Astrocyte (in vitro differentiated cells and primary cell): ENCODE measurements at regions not wholly inside any gene's neighbourhood (a gene's known extent, or its start where the extent isn't known, plus 50 kb on each side); places are given as distances from the start of the nearest gene placed in this dataset.

Experiments used
- DNase-seq: peaks from one replicate; pipeline ENCODE4 v3.0.0-alpha.2; 2010; ENCODE audit warnings: low read depth
- FAIRE-seq: peaks from 2 replicates; lab custom pipeline; 2011; peaks lifted over from hg19 to GRCh38; lab: Jason Lieb, UNC
- H2AFZ ChIP-seq: 2 replicates; pipeline ENCODE4 v1.6.0; 2012; ENCODE audit warnings: low read depth, low read length, inconsistent platforms
- H3K27ac ChIP-seq: 2 replicates; pipeline ENCODE4 v1.5.1; 2011; ENCODE audit warnings: low read depth, low read length, inconsistent platforms
- H3K27me3 ChIP-seq: 2 replicates; pipeline ENCODE4 v1.6.0; 2011; ENCODE audit warnings: low read length, inconsistent platforms; ENCODE audit not compliant: insufficient read depth
- H3K36me3 ChIP-seq: 2 replicates; pipeline ENCODE4 v1.5.1; 2011; ENCODE audit warnings: low read length, inconsistent platforms; ENCODE audit not compliant: insufficient read depth
- H3K4me1 ChIP-seq: 2 replicates; pipeline ENCODE4 v1.5.1; 2011; ENCODE audit warnings: low read length, inconsistent platforms; ENCODE audit not compliant: insufficient read depth
- H3K4me2 ChIP-seq: 2 replicates; pipeline ENCODE4 v1.6.0; 2012; ENCODE audit warnings: low read length, inconsistent platforms
- H3K4me3 ChIP-seq: 2 replicates; pipeline ENCODE4 v1.5.1; 2011; ENCODE audit warnings: low read depth, mild to moderate bottlenecking, low read length, inconsistent platforms; ENCODE audit not compliant: insufficient read depth
- H3K79me2 ChIP-seq: 2 replicates; pipeline ENCODE4 v1.6.0; 2012; ENCODE audit warnings: mild to moderate bottlenecking, low read length, inconsistent platforms; ENCODE audit not compliant: insufficient read depth
- H3K9ac ChIP-seq: 2 replicates; pipeline ENCODE4 v1.6.0; 2012; ENCODE audit warnings: mild to moderate bottlenecking, low read length, inconsistent platforms
- H3K9me3 ChIP-seq: 2 replicates; pipeline ENCODE4 v1.5.1; 2012; ENCODE audit warnings: low read depth, mild to moderate bottlenecking, low read length, inconsistent platforms; ENCODE audit not compliant: insufficient read depth
- H4K20me1 ChIP-seq: 2 replicates; pipeline ENCODE4 v1.6.0; 2012; ENCODE audit warnings: low read length, inconsistent platforms; ENCODE audit not compliant: insufficient read depth
- H3K27ac Mint-ChIP-seq: one replicate; pipeline ENCODE4 v1.8.0; 2021; ENCODE audit warnings: mild to moderate bottlenecking, mixed read lengths; ENCODE audit not compliant: unreplicated experiment
- H3K27me3 Mint-ChIP-seq: one replicate; pipeline ENCODE4 v1.8.0; 2021; ENCODE audit warnings: low read depth, mixed read lengths; ENCODE audit not compliant: unreplicated experiment
- H3K36me3 Mint-ChIP-seq: one replicate; pipeline ENCODE4 v1.8.0; 2021; ENCODE audit warnings: low read depth, mixed read lengths; ENCODE audit not compliant: unreplicated experiment
- H3K4me1 Mint-ChIP-seq: one replicate; pipeline ENCODE4 v1.8.0; 2021; ENCODE audit warnings: low read depth, mixed read lengths; ENCODE audit not compliant: unreplicated experiment
- H3K4me3 Mint-ChIP-seq: one replicate; pipeline ENCODE4 v1.8.0; 2021; ENCODE audit warnings: mild to moderate bottlenecking, moderate library complexity, mixed read lengths; ENCODE audit not compliant: unreplicated experiment
- H3K9me3 Mint-ChIP-seq: one replicate; pipeline ENCODE4 v1.8.0; 2021; ENCODE audit warnings: mild to moderate bottlenecking, mixed read lengths; ENCODE audit not compliant: unreplicated experiment
- EZH2 ChIP-seq: IDR thresholded peaks from 2 replicates; pipeline ENCODE4 v1.6.1; 2012; ENCODE audit warnings: mild to moderate bottlenecking, low read length, inconsistent platforms; ENCODE audit not compliant: insufficient read depth
- TF ChIP-seq, protein P1 (sequence below): IDR thresholded peaks from 2 replicates; pipeline ENCODE4 v1.5.1; 2011; ENCODE audit warnings: low read depth, mild to moderate bottlenecking, inconsistent platforms, low read length, moderate library complexity; ENCODE audit not compliant: insufficient read depth

DNA sequence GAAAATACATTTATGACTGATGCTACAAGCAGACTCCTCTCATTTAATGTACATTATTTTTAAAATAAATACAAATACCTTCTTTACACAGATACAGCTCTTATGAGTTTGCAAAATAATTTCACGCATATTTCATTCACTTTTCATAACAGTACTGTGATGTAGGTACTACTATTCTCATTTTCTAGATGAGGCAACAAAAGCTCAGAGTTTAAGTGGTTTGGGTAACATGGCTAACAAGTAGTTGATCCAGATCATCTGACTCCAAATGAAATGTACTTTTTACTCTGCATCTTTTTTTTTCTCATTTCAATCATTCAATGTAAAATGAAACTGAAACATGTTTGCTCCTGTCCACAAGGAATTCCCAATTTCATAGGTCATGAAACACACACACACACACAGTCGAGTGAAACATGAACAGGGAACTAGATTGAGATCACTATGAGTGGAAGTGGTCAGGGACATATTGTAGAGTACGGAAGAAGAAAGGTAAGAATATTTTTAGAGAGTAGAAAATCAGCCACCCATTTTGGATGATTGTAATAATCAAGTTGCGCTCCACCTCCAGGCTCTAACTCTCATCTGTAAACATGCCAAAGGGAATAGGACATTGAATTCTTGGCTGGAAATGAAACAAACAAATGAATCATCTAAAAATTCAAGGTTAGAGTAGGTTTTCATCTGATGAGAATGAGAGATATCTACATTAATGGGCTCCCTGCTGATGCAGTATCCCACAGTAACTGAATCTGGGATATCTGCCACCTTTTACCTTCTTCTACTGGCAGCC, 92.4 kb downstream of the CLDN1 start:
- H3K9me3 Mint-ChIP-seq, result no peaks in the 10 kb centered on the region
- H3K9me3 ChIP-seq, result no peaks in the 10 kb centered on the region
- peak overlapping the region; percentile 46 for H3K27ac ChIP-seq
- H3K27ac Mint-ChIP-seq, result peak overlapping the region; percentile 54
- FAIRE-seq, result no peak
- H3K79me2 ChIP-seq, result no peaks in the 10 kb centered on the region
- H3K4me2 ChIP-seq, result peak overlapping the region; percentile 34
- no peaks in the 10 kb centered on the region for H3K36me3 ChIP-seq
- DNase-seq, result peak; percentile 74
- no peak overlapping the region for H3K9ac ChIP-seq
- no peaks in the 10 kb centered on the region for H4K20me1 ChIP-seq
- H3K36me3 Mint-ChIP-seq, result no peaks in the 10 kb centered on the region
- no peaks in the 10 kb centered on the region for H3K27me3 Mint-ChIP-seq
- H3K4me1 ChIP-seq, result peaks cover 24% of the 10 kb centered on the region
- TF ChIP-seq, protein P1, sequence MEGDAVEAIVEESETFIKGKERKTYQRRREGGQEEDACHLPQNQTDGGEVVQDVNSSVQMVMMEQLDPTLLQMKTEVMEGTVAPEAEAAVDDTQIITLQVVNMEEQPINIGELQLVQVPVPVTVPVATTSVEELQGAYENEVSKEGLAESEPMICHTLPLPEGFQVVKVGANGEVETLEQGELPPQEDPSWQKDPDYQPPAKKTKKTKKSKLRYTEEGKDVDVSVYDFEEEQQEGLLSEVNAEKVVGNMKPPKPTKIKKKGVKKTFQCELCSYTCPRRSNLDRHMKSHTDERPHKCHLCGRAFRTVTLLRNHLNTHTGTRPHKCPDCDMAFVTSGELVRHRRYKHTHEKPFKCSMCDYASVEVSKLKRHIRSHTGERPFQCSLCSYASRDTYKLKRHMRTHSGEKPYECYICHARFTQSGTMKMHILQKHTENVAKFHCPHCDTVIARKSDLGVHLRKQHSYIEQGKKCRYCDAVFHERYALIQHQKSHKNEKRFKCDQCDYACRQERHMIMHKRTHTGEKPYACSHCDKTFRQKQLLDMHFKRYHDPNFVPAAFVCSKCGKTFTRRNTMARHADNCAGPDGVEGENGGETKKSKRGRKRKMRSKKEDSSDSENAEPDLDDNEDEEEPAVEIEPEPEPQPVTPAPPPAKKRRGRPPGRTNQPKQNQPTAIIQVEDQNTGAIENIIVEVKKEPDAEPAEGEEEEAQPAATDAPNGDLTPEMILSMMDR, result no peak
- no peak for TF ChIP-seq EZH2
- H3K4me3 ChIP-seq, result no peak overlapping the region
- H3K27me3 ChIP-seq, result no peaks in the 10 kb centered on the region
- H3K4me3 Mint-ChIP-seq, result no peak overlapping the region
- H2AFZ ChIP-seq, result no peak overlapping the region
- H3K4me1 Mint-ChIP-seq, result peaks cover 25% of the 10 kb centered on the region

DNA sequence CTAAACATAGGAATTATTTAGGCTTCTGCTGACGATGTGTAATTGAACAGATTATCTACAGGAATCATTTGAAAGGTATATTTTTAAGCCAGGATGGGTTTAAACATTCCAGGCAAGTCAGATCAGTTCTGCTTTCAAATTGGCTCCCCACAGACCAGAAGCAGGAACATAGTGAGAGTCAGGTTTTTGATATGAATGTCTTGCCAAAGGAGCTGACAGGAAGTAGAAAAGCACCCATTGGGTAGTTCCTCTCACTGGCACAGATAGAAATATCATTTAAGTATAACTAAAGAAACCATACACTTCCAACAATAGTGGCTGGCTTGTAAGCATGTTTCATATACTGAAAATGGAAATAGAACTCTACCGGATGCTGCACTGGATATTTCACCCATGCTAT, 95.2 kb downstream of the CLDN1 start:
- H3K36me3 Mint-ChIP-seq, result no peaks in the 10 kb centered on the region
- H3K4me3 ChIP-seq, result no peak overlapping the region
- no peaks in the 10 kb centered on the region for H4K20me1 ChIP-seq
- FAIRE-seq (no peak), DNase-seq (no peak)
- H3K4me3 Mint-ChIP-seq, result no peak overlapping the region
- H3K9me3 ChIP-seq, result no peaks in the 10 kb centered on the region
- no peaks in the 10 kb centered on the region for H3K27me3 ChIP-seq
- TF ChIP-seq, protein P1, result no peak
- TF ChIP-seq EZH2, result no peak
- H3K9me3 Mint-ChIP-seq, result no peaks in the 10 kb centered on the region
- no peak overlapping the region for H3K27ac ChIP-seq
- H3K4me1 Mint-ChIP-seq, result peaks cover 14% of the 10 kb centered on the region
- H3K4me1 ChIP-seq, result peaks cover 19% of the 10 kb centered on the region
- H3K27ac Mint-ChIP-seq, result no peak overlapping the region
- no peak overlapping the region for H3K4me2 ChIP-seq
- H2AFZ ChIP-seq, result no peak overlapping the region
- H3K36me3 ChIP-seq, result no peaks in the 10 kb centered on the region
- H3K27me3 Mint-ChIP-seq, result no peaks in the 10 kb centered on the region
- H3K9ac ChIP-seq, result no peak overlapping the region
- H3K79me2 ChIP-seq, result no peaks in the 10 kb centered on the region
